Activated T-helper 1 cell treated with Interleukin-2 at 50 U/mL for 16 hours (primary cell): ENCODE measurements at regions not wholly inside any gene's neighbourhood (a gene's known extent, or its start where the extent isn't known, plus 50 kb on each side); places are given as distances from the start of the nearest gene placed in this dataset.

Experiments used
- DNase-seq: peaks from one replicate; pipeline ENCODE4 v3.0.0-alpha.2; 2020; ENCODE audit warnings: low read depth

DNA sequence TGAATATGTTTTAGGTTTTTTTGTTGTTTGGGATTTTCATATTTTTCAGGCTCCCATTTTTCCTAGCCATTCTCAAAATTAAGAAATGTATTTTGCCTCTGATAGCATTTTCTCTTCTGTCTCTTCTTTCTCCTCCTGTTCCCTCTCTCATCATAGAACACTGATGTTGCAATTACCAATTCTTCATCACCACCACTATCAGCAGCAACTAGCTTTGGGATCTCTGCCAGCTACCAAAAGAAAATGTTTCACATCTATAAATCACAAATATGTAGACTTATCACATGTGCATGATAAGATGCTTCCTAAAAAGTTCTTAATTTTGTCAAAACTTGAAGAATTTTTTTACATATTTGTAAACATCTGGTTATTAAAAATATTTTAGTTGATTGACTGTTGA is 887.1 kb downstream of the MAT2B start:
- DNase-seq: no peak

GRCh38 chr5:164394686-164395194 is 889.3 kb downstream of the MAT2B start:
- no peak for DNase-seq

- DNase-seq: no peak
Observed at GRCh38 chr5:164412531-164412930, 907.1 kb downstream of the MAT2B start.

GRCh38 chr5:164420161-164420560 is 914.7 kb downstream of the MAT2B start:
- no peak for DNase-seq

GRCh38 chr5:164422400-164422799 is 917.0 kb downstream of the MAT2B start:
- no peak for DNase-seq

- no peak for DNase-seq
Observed at GRCh38 chr5:164431634-164432304, 926.4 kb downstream of the MAT2B start.

- no peak for DNase-seq
Observed at GRCh38 chr5:164433106-164433870, 927.9 kb downstream of the MAT2B start.

DNA sequence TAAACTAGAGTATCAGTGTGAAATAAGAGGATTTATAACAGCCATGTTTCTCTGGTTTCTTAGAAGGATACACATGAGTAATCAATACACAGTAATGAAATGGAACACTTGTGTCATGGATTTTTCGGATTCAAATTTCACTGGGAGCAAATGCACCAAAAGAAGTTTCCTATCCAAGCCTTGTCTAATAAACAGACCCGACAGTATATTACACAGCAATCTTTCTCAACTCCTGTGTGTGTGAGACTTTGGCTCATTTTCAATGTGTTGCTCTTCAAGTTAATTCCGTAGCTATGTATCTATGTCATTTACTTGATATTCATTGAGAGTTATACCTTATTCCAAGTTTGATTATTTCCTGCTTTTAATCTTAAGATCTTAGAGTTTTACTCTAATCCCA is 930.2 kb downstream of the MAT2B start:
- DNase-seq: no peak

DNA sequence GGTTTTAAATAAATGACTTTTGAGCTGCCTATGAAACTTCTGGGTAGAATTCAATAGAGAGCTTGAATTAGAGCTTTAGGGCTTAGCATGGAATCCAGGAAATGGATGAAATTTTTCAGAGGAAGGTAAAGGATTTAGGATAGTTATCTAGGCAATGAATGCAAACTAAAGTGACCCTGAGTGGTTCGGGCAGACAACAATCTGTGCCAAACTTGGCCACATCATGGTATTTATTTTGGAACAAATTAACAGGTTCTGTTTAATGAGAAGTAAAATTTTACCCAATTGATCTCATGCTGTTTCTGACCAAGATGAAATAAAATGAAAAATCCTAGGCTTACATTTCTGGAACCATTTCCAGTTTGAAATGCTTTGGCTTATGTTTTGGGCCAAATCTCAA is 934.4 kb downstream of the MAT2B start:
- no peak for DNase-seq

DNA sequence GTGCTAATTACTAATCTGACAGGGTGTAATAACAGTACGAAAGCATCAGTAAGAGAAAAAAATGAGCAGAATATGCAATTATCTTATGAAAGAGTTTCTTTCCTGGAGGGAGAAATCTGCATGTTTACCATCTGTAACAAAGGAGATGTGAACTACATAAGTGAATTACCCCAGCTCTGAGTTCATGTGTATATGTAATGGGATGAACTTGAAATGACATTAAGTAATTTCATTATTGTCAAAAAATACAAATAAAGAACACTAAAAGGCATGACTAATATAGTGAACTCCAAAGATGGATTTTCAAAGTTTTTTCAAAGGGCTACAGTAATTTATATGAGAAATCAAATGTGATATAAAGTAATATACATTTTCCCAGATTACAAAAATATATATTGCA is 944.0 kb downstream of the MAT2B start:
- no peak for DNase-seq

DNA sequence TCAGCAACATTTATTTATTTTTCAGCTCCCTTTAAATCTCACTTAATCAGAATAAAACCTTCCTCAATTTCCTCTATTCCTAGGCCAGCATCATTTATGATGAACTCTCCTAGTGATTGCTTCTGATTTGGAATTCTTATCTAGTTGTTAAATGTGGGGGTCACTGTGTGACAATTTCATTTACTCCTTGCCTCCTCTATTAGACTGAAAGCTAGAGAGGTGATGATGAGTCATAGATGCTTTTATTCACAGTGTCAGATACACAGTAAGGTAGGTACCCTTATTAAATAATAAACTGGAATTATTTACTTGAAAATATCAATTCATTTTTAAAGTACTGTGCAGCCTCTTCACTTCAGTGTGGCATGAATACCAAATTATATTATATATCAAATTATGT is 960.6 kb downstream of the MAT2B start:
- DNase-seq: no peak

- no peak for DNase-seq
Observed at GRCh38 chr5:164470312-164470711, 964.9 kb downstream of the MAT2B start.

- no peak for DNase-seq
Observed at GRCh38 chr5:164472165-164472564, 966.7 kb downstream of the MAT2B start.

GRCh38 chr5:164475339-164475977 is 970.0 kb downstream of the MAT2B start:
- DNase-seq: no peak

DNA sequence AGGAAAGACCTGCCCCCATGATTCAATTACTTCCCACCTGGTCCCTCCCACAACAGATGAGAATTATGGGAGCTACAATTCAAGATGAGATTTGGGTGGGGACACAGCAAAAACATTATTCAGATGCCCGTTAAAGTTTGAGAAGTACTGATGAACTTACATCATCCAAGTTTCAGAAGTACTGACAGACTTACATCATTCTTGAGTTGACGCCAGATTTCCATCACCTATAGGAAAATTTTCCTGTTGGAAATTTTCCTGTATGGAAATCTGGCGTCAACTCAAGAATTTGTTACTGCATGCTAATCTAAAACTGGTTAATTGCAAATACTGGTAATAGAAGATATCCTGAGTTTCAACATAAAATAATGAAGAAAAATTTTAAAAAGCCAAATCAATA is 975.9 kb downstream of the MAT2B start:
- no peak for DNase-seq

DNA sequence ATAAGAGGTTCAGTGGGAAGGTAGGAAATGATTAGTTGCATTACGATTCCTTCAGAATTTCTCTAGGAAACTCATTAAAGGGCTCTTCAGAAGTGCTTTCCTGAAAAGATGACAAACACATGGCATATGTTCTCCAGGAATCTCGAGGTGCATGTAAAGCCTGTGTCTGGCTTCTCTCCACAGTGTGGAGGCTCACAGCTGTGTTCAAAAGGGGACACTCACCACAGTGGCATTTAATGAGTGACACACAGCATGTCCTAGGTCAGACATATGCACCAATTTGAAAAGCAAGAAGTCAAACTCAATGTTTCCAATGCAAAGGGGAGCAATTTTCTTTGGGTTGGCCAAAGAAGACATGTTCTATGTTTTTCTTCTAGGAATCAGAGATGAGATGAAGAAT is 976.9 kb downstream of the MAT2B start:
- no peak for DNase-seq

GRCh38 chr5:164484948-164485347 is 979.5 kb downstream of the MAT2B start:
- no peak for DNase-seq

- no peak for DNase-seq
Observed at GRCh38 chr5:164487939-164488338, 982.5 kb downstream of the MAT2B start.

DNA sequence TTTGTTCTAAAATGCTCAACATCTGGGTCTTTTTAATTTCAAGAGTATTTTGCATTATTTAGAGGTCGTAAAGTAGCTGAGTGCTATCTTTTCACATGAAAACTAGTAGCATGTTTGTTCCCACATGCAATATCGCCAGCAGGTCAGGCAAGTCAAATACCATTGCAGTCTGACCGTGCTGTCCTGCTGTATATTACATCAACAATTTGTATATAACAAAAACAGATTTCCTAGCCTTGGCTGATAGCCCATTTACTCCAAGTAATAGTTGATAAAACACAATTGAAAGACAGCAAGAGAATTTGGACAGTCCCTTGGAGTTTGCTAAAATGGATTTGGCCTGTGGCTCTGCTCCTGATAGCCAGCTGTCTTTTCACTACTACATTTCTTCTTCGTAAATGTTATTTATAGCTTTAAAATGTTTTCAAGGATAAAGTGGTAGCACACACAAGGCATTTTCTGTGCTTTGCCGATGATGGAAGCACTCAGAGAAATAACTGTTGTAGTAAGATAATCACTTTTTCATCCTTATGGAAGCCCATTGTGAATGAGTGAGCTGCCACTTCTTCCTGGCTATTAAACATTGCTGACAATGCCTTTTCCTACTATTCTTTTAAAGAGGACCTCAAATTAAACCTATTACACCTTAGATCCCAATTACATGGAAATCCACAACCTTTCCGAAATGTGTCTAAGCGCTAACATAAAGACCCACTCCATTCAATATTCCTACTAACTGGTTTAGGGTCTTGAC is 992.1 kb downstream of the MAT2B start:
- DNase-seq: no peak

DNA sequence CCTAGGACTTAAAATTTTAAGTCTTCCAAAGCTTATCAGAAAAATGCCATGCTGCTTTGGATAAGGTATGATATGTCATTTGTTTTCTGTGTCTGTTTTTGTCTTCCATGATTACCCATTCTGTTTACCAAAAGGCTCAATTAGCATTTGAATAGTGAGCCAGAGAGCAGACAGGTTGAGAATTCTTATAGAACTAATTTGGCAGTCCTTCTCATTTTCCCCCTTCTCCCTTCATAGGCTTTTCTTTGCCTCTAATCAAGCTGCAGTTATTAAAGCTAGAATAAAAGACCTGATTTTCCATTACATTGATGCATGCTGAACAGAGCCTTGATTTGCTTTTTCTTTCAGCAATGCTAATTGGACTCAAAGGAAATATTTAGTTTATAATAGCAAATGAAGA is 993.0 kb downstream of the MAT2B start:
- DNase-seq: no peak

- DNase-seq: no peak
Observed at GRCh38 chr5:164500856-164501255, 995.4 kb downstream of the MAT2B start.

DNA sequence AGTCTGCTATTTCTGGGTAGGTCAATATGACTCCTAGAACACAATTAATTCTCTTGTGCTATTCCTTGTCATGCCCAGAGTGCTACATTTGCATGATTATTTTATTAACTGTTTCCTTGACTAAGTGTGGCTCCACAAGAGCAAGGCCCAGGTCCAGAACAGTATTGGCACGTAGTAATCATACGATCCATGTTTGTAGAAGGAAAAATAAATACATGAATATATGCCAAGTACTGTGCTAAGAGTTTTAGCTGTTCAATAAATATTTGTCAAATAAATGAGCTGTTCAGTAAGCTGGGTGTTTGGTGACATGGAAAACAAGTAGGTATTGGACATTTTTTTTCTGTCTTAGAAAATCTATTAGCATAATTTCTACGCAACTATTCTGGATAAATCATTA is 995.9 kb downstream of the MAT2B start:
- DNase-seq: no peak
